ENCODE measurements at regions not wholly inside any gene's neighbourhood (a gene's known extent, or its start where the extent isn't known, plus 50 kb on each side); places are given as distances from the start of the nearest gene placed in this dataset.

DNA sequence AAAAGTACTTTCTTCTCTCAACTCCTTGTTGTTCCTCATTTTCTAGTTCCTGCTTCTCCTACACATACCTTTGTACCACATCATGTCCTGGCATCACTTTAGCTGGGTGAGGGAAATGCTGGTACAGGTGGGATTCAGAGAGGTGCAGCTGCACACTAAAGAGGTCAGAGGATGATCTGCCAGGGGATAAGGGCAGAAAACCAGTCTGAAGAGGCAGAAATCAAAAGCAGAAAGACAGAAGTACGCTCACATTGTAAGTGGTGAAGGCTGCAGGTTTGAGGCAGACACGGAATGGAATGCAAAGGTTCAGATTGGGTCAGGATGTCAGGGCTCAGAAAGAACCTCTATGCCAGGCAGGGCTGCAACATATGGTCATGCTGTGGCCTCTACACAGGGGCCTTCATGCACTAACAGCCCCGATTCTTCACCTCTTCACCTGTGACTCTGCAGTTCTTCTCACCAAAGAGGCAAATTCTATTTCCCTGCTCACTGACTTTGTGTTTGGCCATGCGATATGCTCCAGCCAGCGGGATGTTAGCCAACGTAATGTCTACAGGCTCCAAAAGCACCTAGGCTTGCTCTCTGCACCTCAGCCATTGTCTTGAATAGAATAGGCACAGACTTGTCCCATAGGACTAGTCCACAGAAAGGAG, 373.7 kb downstream of the NXPE2 start:
- Histone ChIP-seq H3K4me2 (ENCODE audit: low read length) (no peak overlapping the region), H3K79me2 (ENCODE audit: control insufficient read depth, low read length) (no peaks in the 10 kb centered on the region), H3F3A (ENCODE audit: control insufficient read depth, insufficient read depth) (no peaks in the 10 kb centered on the region), H3K9me2 (replicated peaks; ENCODE audit: control insufficient read depth, low read length) (no peaks in the 10 kb centered on the region), H3K27me3 (ENCODE audit: control insufficient read depth, low read length) (no peaks in the 10 kb centered on the region), H3K27ac (ENCODE audit: low read depth, low read length) (no peak overlapping the region), H4K20me1 (ENCODE audit: control insufficient read depth, insufficient read depth, low read depth, low read length) (no peaks in the 10 kb centered on the region), H3K9me3 (ENCODE audit: control insufficient read depth, insufficient read depth, low read length) (peaks cover 3% of the 10 kb centered on the region; the same call in 1 of the 2 replicates), H3K4me1 (ENCODE audit: control insufficient read depth, low read length) (no peaks in the 10 kb centered on the region), H3K36me3 (ENCODE audit: control insufficient read depth, low read length) (no peaks in the 10 kb centered on the region), H3K4me3 (ENCODE audit: low read length) (no peak overlapping the region)
- no peak for TF ChIP-seq EZH2phosphoT487 (IDR thresholded peaks at IDR 0.05; ENCODE audit: borderline replicate concordance, low read length)
- TF ChIP-seq, protein P1, sequence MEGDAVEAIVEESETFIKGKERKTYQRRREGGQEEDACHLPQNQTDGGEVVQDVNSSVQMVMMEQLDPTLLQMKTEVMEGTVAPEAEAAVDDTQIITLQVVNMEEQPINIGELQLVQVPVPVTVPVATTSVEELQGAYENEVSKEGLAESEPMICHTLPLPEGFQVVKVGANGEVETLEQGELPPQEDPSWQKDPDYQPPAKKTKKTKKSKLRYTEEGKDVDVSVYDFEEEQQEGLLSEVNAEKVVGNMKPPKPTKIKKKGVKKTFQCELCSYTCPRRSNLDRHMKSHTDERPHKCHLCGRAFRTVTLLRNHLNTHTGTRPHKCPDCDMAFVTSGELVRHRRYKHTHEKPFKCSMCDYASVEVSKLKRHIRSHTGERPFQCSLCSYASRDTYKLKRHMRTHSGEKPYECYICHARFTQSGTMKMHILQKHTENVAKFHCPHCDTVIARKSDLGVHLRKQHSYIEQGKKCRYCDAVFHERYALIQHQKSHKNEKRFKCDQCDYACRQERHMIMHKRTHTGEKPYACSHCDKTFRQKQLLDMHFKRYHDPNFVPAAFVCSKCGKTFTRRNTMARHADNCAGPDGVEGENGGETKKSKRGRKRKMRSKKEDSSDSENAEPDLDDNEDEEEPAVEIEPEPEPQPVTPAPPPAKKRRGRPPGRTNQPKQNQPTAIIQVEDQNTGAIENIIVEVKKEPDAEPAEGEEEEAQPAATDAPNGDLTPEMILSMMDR (IDR thresholded peaks at IDR 0.05; ENCODE audit: low read depth, low read length, poor library complexity, severe bottlenecking) = no peak

GRCh38 chr11:115052601-115053000, 374.3 kb downstream of the NXPE2 start:
- Histone ChIP-seq H3K4me3 (ENCODE audit: low read length) (no peak overlapping the region), H3K36me3 (ENCODE audit: control insufficient read depth, low read length) (no peaks in the 10 kb centered on the region), H3K4me1 (ENCODE audit: control insufficient read depth, low read length) (no peaks in the 10 kb centered on the region), H4K20me1 (ENCODE audit: control insufficient read depth, insufficient read depth, low read depth, low read length) (no peaks in the 10 kb centered on the region), H3F3A (ENCODE audit: control insufficient read depth, insufficient read depth) (no peaks in the 10 kb centered on the region), H3K79me2 (ENCODE audit: control insufficient read depth, low read length) (no peaks in the 10 kb centered on the region), H3K27ac (ENCODE audit: low read depth, low read length) (no peak overlapping the region), H3K27me3 (ENCODE audit: control insufficient read depth, low read length) (no peaks in the 10 kb centered on the region), H3K9me3 (ENCODE audit: control insufficient read depth, insufficient read depth, low read length) (peaks cover 3% of the 10 kb centered on the region; the same call in 1 of the 2 replicates), H3K9me2 (replicated peaks; ENCODE audit: control insufficient read depth, low read length) (no peaks in the 10 kb centered on the region), H3K4me2 (ENCODE audit: low read length) (no peak overlapping the region)
- TF ChIP-seq, protein P1 (IDR thresholded peaks at IDR 0.05; ENCODE audit: low read depth, low read length, poor library complexity, severe bottlenecking) = no peak
- no peak for TF ChIP-seq EZH2phosphoT487 (IDR thresholded peaks at IDR 0.05; ENCODE audit: borderline replicate concordance, low read length)

DNA sequence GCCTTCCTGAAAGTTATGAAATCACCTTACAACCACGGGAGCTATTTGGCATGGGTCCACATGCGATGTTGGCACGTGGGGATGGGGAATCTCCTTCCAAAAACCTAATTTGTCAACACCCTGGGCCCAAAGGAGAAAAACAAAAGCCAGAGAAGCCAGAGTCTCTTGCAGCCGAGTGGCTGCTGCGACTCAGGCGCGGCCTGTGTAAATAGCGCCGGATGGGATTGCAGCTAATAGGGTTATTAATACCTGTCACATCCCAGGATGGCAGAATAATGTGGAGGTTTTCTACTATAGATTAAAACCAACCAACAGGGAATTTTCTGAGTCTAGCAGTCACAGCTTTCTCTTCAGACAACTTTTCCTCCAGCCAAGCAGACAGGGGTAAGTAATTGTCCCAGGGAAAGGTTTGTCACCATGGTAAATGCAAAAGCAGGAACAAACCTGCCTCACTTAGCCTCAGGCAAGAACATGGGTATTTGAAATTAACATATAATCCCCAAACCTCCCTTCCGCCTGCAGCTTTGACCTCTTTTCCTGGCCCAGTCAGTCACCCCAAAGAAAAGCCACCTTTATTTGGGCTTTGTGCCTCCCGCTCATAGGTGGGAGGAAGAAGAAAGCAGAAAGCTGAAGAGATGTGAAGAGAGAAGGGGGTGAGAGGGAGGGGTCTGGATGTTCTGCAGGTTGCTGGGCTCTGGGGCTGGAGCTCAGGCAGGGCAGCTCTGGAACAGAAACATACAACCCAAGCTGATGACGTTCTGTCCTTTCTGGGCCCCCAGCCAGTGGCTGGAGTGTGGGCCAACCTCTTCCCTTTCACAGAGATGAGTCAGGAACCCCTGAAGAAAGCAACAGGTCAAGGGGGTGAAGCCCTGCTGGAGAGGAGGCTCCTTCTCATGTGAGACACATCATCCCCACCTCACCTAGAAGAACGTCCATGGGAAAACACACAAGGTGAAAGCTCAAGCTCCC, 376.5 kb downstream of the NXPE2 start:
- no peaks in the 10 kb centered on the region for H4K20me1 ChIP-seq (ENCODE audit: control insufficient read depth, insufficient read depth, low read depth, low read length)
- no peaks in the 10 kb centered on the region for H3K9me2 ChIP-seq (replicated peaks; ENCODE audit: control insufficient read depth, low read length)
- peaks cover 3% of the 10 kb centered on the region; the same call in 1 of the 2 replicates for H3K9me3 ChIP-seq (ENCODE audit: control insufficient read depth, insufficient read depth, low read length)
- no peaks in the 10 kb centered on the region for H3K36me3 ChIP-seq (ENCODE audit: control insufficient read depth, low read length)
- H3K4me1 ChIP-seq (ENCODE audit: control insufficient read depth, low read length) = no peaks in the 10 kb centered on the region
- H3K4me2 ChIP-seq (ENCODE audit: low read length) = no peak overlapping the region
- TF ChIP-seq, protein P1 (IDR thresholded peaks at IDR 0.05; ENCODE audit: low read depth, low read length, poor library complexity, severe bottlenecking) = no peak
- no peak for TF ChIP-seq EZH2phosphoT487 (IDR thresholded peaks at IDR 0.05; ENCODE audit: borderline replicate concordance, low read length)
- no peaks in the 10 kb centered on the region for H3F3A ChIP-seq (ENCODE audit: control insufficient read depth, insufficient read depth)
- H3K79me2 ChIP-seq (ENCODE audit: control insufficient read depth, low read length) = no peaks in the 10 kb centered on the region
- H3K4me3 ChIP-seq (ENCODE audit: low read length) = no peak overlapping the region
- H3K27me3 ChIP-seq (ENCODE audit: control insufficient read depth, low read length) = no peaks in the 10 kb centered on the region
- H3K27ac ChIP-seq (ENCODE audit: low read depth, low read length) = no peak overlapping the region
